HL-60/S4 treated with phorbol 12-myristate 13-acetate at 8.2 ng/mL for 4 days and 3 days (cell line): ENCODE measurements at regions not wholly inside any gene's neighbourhood (a gene's known extent, or its start where the extent isn't known, plus 50 kb on each side); places are given as distances from the start of the nearest gene placed in this dataset.

Experiments used
- in situ Hi-C: fragments of 300-500 bp; cut with MboI; formaldehyde crosslinking; loops from 2 replicates; pipeline ENCODE4 v1.15.0; 2022; ENCODE audit warnings: low sequenced_read_pairs

DNA sequence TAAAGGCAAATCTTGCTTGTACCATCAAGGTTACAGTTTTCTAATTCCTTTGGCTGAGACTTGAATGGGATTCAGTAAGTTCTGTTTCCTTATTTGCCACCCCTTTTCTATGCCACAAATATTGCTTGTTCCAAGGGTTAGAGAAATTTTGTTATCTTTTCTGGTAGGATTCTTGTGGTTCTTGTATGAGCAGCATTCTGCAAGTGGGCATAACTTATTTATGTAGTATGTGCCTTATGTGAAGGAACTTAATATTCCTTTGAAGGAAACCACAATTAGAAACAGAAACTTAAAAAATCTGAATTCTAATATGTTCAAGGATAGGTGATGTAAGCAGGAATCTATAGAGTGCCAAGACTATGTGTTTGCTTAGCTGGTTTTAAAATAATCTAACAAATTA is 53.1 kb upstream of the TSPAN5 start:
- in situ Hi-C loops, result no loop called here

DNA sequence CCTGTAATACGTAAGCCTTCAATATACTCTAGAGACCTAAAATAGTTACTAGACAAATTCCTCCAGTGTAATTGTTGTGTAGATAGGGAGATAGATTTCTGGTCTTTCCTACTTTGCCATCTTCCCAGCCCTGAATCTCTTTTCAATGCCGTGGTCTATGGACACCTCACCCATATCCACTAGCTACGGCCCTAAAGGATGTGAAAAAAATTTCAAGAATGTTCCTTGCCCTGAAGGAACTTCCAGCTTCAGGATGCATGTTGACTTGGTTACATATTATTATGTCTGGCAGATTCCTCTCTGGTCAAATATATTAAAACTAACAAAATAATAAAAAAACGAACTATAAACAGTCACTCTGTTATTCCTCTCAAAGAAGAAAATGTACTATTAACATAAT is 52.4 kb upstream of the TSPAN5 start:
- in situ Hi-C loops, result no loop called here
